B cell (primary cell): ENCODE measurements at regions not wholly inside any gene's neighbourhood (a gene's known extent, or its start where the extent isn't known, plus 50 kb on each side); places are given as distances from the start of the nearest gene placed in this dataset.

Experiments
- ATAC-seq: fragments of 200-7000 bp; cut with Tn5 transposase; one replicate; pipeline ENCODE4 v1.10.0; 2021; ENCODE audit warnings: low read depth, mild to moderate bottlenecking, moderate number of reproducible peaks, moderate library complexity
- CTCF ChIA-PET: fragments of 350-600 bp; sonication (Branson Sonifier 250); formaldehyde crosslinking; loops from one replicate; lab custom pipeline; 2021; ENCODE audit warnings: antibody characterized with exemption, inconsistent platforms; lab: Charles Lee
- POLR2A ChIA-PET: fragments of 350-600 bp; sonication (Branson Sonifier 250); formaldehyde crosslinking; loops from one replicate; lab custom pipeline; 2021; ENCODE audit warnings: antibody characterized with exemption; lab: Charles Lee
- DNase-seq: peaks from one replicate; pipeline ENCODE4 v3.0.0; 2013
- H2AFZ ChIP-seq: 2 replicates; pipeline ENCODE4 v1.6.1; 2012; ENCODE audit warnings: mild to moderate bottlenecking, low read depth, low read length; ENCODE audit not compliant: insufficient read depth, poor library complexity, severe bottlenecking
- H3K27ac ChIP-seq, 2 donors: 1 replicate in 1 of 2; 2 replicates in 1 of 2; pipeline ENCODE4 v1.5.1; 2012 to 2013; ENCODE audit warnings: low read length in 2 of 2, mild to moderate bottlenecking in 2 of 2, moderate library complexity in 1 of 2
- H3K27me3 ChIP-seq, 4 experiments: fragments of 200-600 bp in 1 of 4; sonication (generic) in 1 of 4; replicated peaks in 1 of 4; 1 replicate in 2 of 4; 2 replicates in 2 of 4; pipeline versions ENCODE4 v1.6.1 to v1.7.0; 2013 to 2016; ENCODE audit warnings: low read length in 3 of 4, mild to moderate bottlenecking in 2 of 4, mixed read lengths in 1 of 4, moderate library complexity in 1 of 4; ENCODE audit not compliant: insufficient read depth in 4 of 4, control insufficient read depth in 3 of 4; ENCODE audit errors: control extremely low read depth in 1 of 4
- H3K36me3 ChIP-seq, 2 experiments: replicated peaks in 1 of 2; 1 replicate in 1 of 2; 2 replicates in 1 of 2; pipeline versions ENCODE4 v1.6.1 to v1.7.1; 2013; ENCODE audit warnings: low read length in 1 of 2; ENCODE audit not compliant: insufficient read depth in 2 of 2, control insufficient read depth in 1 of 2; ENCODE audit errors: control extremely low read depth in 1 of 2, extremely low read depth in 1 of 2
- H3K4me1 ChIP-seq, 2 donors: fragments of 200-600 bp in 1 of 2; sonication (generic) in 1 of 2; 1 replicate in 1 of 2; 2 replicates in 1 of 2; pipeline versions ENCODE4 v1.5.1 to v1.6.1; 2013 to 2017; ENCODE audit warnings: low read length in 2 of 2; ENCODE audit not compliant: control insufficient read depth in 2 of 2, insufficient read depth in 2 of 2
- H3K4me2 ChIP-seq: replicated peaks from 2 replicates; pipeline ENCODE3; 2012; ENCODE audit warnings: mild to moderate bottlenecking, low read depth, low read length; ENCODE audit not compliant: poor library complexity, severe bottlenecking
- H3K4me3 ChIP-seq, 5 experiments: fragments of 200-600 bp in 1 of 5; sonication (generic) in 1 of 5; 1 replicate in 3 of 5; 2 replicates in 2 of 5; pipeline versions ENCODE4 v1.5.1 to v1.7.0; 2011 to 2016; ENCODE audit warnings: low read length in 4 of 5, mild to moderate bottlenecking in 4 of 5, low read depth in 2 of 5, control low read depth in 1 of 5, moderate library complexity in 1 of 5; ENCODE audit not compliant: insufficient read depth in 1 of 5; ENCODE audit errors: control extremely low read depth in 1 of 5, extremely low read depth in 1 of 5
- H3K79me2 ChIP-seq: fragments of 200-600 bp; sonication (generic); one replicate; pipeline ENCODE4 v1.6.0; 2016; ENCODE audit warnings: low read length; ENCODE audit not compliant: control insufficient read depth, insufficient read depth
- H3K9ac ChIP-seq: fragments of 200-600 bp; sonication (generic); 2 replicates; pipeline ENCODE4 v1.6.1; 2017; ENCODE audit warnings: mild to moderate bottlenecking, low read length, moderate library complexity
- H3K9me3 ChIP-seq, 3 donors: one replicate each; pipeline versions ENCODE4 v1.6.1 to v1.7.1; 2013; ENCODE audit warnings: low read length in 2 of 3; ENCODE audit not compliant: control insufficient read depth in 2 of 3, insufficient read depth in 1 of 3; ENCODE audit errors: control extremely low read depth in 1 of 3
- H4K20me1 ChIP-seq: 2 replicates; pipeline ENCODE4 v1.6.0; 2012; ENCODE audit warnings: mild to moderate bottlenecking, low read length; ENCODE audit not compliant: insufficient read depth, control insufficient read depth, poor library complexity, severe bottlenecking
- H3K27ac Mint-ChIP-seq: one replicate; pipeline ENCODE4 v1.8.0; 2021; ENCODE audit warnings: mixed read lengths
- H3K27me3 Mint-ChIP-seq: one replicate; pipeline ENCODE4 v1.8.0; 2021; ENCODE audit warnings: mixed read lengths
- H3K4me1 Mint-ChIP-seq: one replicate; pipeline ENCODE4 v1.8.0; 2021; ENCODE audit warnings: mixed read lengths
- H3K4me3 Mint-ChIP-seq: one replicate; pipeline ENCODE4 v1.8.0; 2021; ENCODE audit warnings: mixed read lengths
- H3K9me3 Mint-ChIP-seq: one replicate; pipeline ENCODE4 v1.8.0; 2022; ENCODE audit warnings: mixed read lengths; ENCODE audit not compliant: insufficient read depth
- CTCF ChIP-seq: fragments of 200-600 bp; IDR thresholded peaks from one replicate; pipeline ENCODE4 v1.8.0; 2022; ENCODE audit warnings: antibody characterized with exemption, mild to moderate bottlenecking
- EZH2 ChIP-seq: IDR thresholded peaks from 2 replicates; pipeline ENCODE4 v1.6.1; 2012; ENCODE audit warnings: borderline replicate concordance, low read depth, mild to moderate bottlenecking, moderate library complexity, low read length; ENCODE audit not compliant: insufficient read depth, poor library complexity, severe bottlenecking
- WGBS: methylation state at CpG from one replicate; pipeline ENCODE4 v1.1.5; 2013; ENCODE audit warnings: missing lambda C conversion rate; ENCODE audit not compliant: insufficient coverage; 5-methylcytosine and 5-hydroxymethylcytosine counted together
- intact Hi-C: fragments of 100-400 bp; cut with micrococcal nuclease; formaldehyde crosslinking; loops from one replicate; pipeline ENCODE4 v1.10.0; 2022

DNA sequence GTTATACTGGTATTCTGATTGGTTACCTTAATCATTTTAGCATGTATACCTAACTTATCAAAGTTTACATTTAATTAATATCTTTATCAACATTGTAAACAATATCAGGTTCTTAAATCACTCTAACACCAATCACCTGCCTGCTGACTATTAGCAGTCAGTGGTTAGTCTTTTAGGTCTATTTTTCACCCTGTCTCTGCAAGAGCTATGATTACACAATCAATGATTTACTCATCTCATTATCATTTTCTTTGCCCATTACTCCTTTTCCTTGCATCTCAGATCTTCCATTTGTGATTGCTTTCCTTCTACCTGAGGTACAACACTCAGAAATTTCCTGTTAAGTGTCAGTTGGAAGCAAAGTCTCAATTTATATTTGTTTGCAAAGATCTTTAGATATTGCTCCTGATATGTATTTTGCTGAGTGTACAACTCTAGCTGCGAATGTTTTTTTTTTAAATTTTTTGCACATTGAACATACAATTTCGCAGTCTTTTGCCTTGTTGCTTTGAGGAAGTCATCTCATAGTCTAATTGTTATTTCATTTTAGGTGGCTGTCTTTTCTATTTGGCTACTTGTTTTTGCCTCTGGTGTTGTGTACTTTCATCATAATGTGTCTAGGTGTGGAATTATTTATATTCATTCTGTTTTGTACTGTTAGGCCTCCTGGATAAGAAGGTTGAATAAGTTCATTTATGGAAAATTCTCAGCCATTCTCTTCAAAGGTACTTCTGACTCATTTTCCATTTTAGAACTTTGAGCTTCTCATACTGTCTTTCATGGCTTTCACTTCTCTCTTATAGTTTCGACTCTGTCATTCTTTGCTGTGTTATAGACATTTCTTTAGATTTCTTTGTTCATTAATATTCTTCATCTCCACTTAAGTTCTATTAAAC is 104.9 kb upstream of the CEP162 start:
- no peaks in the 10 kb centered on the region for H3K27me3 Mint-ChIP-seq
- TF ChIP-seq CTCF: no peak
- no peak for TF ChIP-seq EZH2
- no peaks in the 10 kb centered on the region for H4K20me1 ChIP-seq

DNA sequence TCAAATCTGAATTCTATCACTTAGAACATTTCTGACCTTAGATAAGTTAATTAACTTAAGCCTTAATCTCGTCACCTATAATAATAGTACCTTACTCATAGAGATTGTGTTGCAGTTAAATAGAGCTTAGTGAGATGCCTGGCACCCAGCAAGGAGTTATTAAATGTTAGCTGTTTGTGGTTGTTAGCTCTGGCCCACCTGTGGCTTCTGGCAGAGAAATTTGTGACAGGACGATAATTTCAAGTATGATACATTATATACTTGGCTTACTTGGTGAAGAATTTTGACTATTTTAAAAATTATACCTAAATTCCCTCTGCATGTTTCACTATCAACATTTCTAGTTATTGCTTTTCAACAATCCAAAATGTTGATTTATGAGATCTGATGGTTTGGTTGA is 102.9 kb upstream of the CEP162 start:
- H3K36me3 ChIP-seq: no peaks in the 10 kb centered on the region
- H2AFZ ChIP-seq: no peak overlapping the region
- no peaks in the 10 kb centered on the region for H3K79me2 ChIP-seq
- no peaks in the 10 kb centered on the region for H3K9me3 Mint-ChIP-seq
- no peak overlapping the region for H3K27ac ChIP-seq
- H3K4me2 ChIP-seq: no peak overlapping the region
- POLR2A ChIA-PET: no interaction called here
- H3K9me3 ChIP-seq: no peaks in the 10 kb centered on the region
- H3K9ac ChIP-seq: no peak overlapping the region
- H3K27me3 Mint-ChIP-seq: no peaks in the 10 kb centered on the region
- CTCF ChIA-PET: no interaction called here
- DNase-seq (no peak), ATAC-seq (no peak)
- intact Hi-C loops: no loop called here
- H3K4me3 ChIP-seq: no peak overlapping the region
- no peaks in the 10 kb centered on the region for H3K4me1 ChIP-seq
- no peaks in the 10 kb centered on the region for H4K20me1 ChIP-seq
- H3K4me3 Mint-ChIP-seq: no peak overlapping the region
- WGBS: no CpG with 5 or more reads among the region's 2 CpGs
- no peaks in the 10 kb centered on the region for H3K27me3 ChIP-seq
- no peaks in the 10 kb centered on the region for H3K4me1 Mint-ChIP-seq
- H3K27ac Mint-ChIP-seq: no peak overlapping the region
- TF ChIP-seq CTCF (no peak), EZH2 (no peak)

More for the DNA sequence above, 104.9 kb upstream of the CEP162 start:
- DNase-seq: no peak
- H3K9me3 ChIP-seq: no peaks in the 10 kb centered on the region
- no peaks in the 10 kb centered on the region for H3K4me1 ChIP-seq
- Mint-ChIP-seq H3K4me3 (no peak overlapping the region), H3K9me3 (peaks cover 4% of the 10 kb centered on the region), H3K27ac (no peak overlapping the region), H3K4me1 (no peaks in the 10 kb centered on the region)
- H3K4me2 ChIP-seq: no peak overlapping the region
- intact Hi-C loops: no loop called here
- no peak overlapping the region for H3K4me3 ChIP-seq
- WGBS: no CpG with 5 or more reads among the region's 3 CpGs
- H3K27ac ChIP-seq: no peak overlapping the region
- no peaks in the 10 kb centered on the region for H3K27me3 ChIP-seq
- ATAC-seq: no peak
- no peak overlapping the region for H3K9ac ChIP-seq
- H3K36me3 ChIP-seq: no peaks in the 10 kb centered on the region
- ChIA-PET POLR2A (no interaction called here), CTCF (no interaction called here)
- no peak overlapping the region for H2AFZ ChIP-seq
- no peaks in the 10 kb centered on the region for H3K79me2 ChIP-seq
